ENCODE measurements at regions not wholly inside any gene's neighbourhood (a gene's known extent, or its start where the extent isn't known, plus 50 kb on each side); places are given as distances from the start of the nearest gene placed in this dataset.

DNA sequence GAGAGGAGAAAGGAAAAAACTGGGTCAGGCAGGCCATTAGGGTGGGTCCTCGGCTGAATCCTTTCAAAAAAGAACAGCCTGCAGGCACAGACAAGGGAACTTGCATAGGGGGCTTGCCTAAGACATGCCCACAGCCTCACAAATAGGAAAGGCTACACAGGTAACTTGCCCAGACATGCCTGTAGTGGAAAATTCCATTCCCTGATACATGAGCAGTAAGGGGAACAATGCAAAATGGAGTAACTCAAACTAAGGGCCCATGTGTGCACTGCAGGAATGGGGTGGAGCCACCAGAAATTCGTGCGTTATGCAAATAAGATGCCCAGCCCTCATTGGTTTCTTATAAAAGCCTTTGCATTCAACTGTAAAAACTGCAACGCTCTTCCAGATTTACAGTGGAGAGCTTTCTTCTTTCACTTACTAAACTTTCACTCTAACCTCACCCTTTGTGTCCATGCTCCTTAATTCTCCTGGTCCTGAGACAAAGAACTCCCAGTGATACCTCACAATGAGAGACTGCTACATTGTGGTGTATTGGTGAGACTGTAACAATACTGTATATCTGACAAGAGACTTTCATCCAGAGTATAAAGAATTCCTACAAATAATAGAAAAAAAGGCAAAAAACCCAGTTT lies 59.5 kb upstream of the SLITRK1 start:
- no peak for TF ChIP-seq POLR2A (IDR thresholded peaks at IDR 0.05; ENCODE audit: low read length)
- TF ChIP-seq GATA1 (IDR thresholded peaks at IDR 0.05; ENCODE audit: low read depth, low read length) = no peak

All from erythroblast (primary cell).